ENCODE measurements at regions not wholly inside any gene's neighbourhood (a gene's known extent, or its start where the extent isn't known, plus 50 kb on each side); places are given as distances from the start of the nearest gene placed in this dataset.

DNA sequence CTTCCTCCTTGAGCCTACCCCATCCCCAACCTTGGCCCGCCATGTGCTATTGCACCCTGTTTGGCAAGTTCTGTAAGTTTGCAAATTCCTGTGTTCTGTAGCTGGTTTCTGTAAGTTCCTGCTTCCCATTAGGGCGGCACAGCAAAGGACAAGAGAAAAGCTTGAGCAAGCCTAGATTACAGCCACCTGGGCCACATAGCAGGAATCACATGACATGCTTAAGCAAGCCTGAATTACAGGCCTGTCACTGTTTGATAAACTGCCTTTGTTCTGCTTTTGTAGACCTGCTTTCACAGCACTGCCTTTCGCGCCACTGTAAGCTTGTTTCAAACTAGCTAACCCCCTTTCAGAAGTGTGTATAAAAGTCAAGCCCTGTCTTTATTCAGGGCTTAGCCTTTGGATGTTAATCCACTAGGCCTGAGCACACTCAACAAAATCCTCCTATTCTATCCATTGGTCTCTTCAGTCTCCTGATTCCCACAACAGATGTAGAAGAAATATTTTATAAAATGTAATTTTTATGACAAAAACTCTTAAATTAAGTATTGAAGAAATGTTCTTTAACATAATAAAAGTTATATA, 906.8 kb upstream of the NDST4 start:
- TF ChIP-seq, protein P1, sequence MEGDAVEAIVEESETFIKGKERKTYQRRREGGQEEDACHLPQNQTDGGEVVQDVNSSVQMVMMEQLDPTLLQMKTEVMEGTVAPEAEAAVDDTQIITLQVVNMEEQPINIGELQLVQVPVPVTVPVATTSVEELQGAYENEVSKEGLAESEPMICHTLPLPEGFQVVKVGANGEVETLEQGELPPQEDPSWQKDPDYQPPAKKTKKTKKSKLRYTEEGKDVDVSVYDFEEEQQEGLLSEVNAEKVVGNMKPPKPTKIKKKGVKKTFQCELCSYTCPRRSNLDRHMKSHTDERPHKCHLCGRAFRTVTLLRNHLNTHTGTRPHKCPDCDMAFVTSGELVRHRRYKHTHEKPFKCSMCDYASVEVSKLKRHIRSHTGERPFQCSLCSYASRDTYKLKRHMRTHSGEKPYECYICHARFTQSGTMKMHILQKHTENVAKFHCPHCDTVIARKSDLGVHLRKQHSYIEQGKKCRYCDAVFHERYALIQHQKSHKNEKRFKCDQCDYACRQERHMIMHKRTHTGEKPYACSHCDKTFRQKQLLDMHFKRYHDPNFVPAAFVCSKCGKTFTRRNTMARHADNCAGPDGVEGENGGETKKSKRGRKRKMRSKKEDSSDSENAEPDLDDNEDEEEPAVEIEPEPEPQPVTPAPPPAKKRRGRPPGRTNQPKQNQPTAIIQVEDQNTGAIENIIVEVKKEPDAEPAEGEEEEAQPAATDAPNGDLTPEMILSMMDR (conservative IDR thresholded peaks at IDR 0.05) = no peak
- no peak for TF ChIP-seq ZFX (IDR thresholded peaks at IDR 0.05)

All from C4-2B (cell line).